Large intestine (tissue), 3 donors: ENCODE measurements at regions not wholly inside any gene's neighbourhood (a gene's known extent, or its start where the extent isn't known, plus 50 kb on each side); places are given as distances from the start of the nearest gene placed in this dataset.

ENCODE experiments used
- DNase-seq, 2 donors: peaks; one replicate each; pipeline versions ENCODE4 v3.0.0 to v3.0.0-alpha.2; 2013
- H3K27ac ChIP-seq: one replicate; pipeline ENCODE4 v1.5.1; 2013; ENCODE audit warnings: low read length
- H3K27me3 ChIP-seq: 2 replicates; pipeline ENCODE4 v1.6.1; 2013; ENCODE audit warnings: low read length; ENCODE audit not compliant: control insufficient read depth, insufficient read depth
- H3K36me3 ChIP-seq: 2 replicates; pipeline ENCODE4 v1.6.1; 2013; ENCODE audit warnings: low read length; ENCODE audit not compliant: control insufficient read depth, insufficient read depth
- H3K4me1 ChIP-seq: one replicate; pipeline ENCODE4 v1.6.1; 2013; ENCODE audit warnings: low read length; ENCODE audit not compliant: control insufficient read depth, insufficient read depth
- H3K4me3 ChIP-seq: one replicate; pipeline ENCODE4 v1.5.1; 2013; ENCODE audit warnings: low read length
- H3K9me3 ChIP-seq: one replicate; pipeline ENCODE4 v1.6.1; 2013; ENCODE audit warnings: mild to moderate bottlenecking, low read depth, low read length, moderate library complexity; ENCODE audit not compliant: control insufficient read depth
- WGBS: methylation state at CpG from one replicate; pipeline ENCODE4 v1.1.5; 2013; ENCODE audit warnings: low lambda C conversion rate; ENCODE audit not compliant: insufficient coverage; 5-methylcytosine and 5-hydroxymethylcytosine counted together

DNA sequence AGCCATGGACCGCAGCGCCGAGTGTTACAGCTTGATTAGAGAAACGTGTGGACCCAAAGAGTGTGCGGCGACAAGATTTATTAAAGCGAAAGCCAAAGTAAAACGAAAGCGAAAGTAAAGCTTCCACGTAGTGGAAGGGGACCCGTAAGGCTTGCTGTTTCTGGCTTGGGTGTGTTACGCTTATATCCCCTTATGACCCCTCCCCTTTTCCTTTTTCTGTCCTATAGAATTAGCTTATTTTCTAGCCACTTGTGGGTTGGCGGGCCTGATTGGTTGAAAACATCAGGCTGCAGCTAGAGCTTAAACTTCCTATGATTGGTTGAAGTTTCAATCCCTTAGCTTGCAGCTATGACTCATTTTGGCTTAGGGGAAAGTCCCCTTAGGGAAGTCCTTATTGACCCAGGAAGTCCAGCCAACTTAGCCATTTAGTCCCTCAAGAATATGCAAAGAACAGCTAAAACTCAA, 969.7 kb downstream of the DCDC2C start:
- no peak for DNase-seq
- WGBS, result 89% methylated on average over 8 of the region's 13 CpGs
- peaks cover 9% of the 10 kb centered on the region for H3K9me3 ChIP-seq
- H3K4me1 ChIP-seq, result no peaks in the 10 kb centered on the region
- H3K36me3 ChIP-seq, result no peaks in the 10 kb centered on the region
- H3K4me3 ChIP-seq, result no peak overlapping the region
- no peaks in the 10 kb centered on the region for H3K27me3 ChIP-seq
- no peak overlapping the region for H3K27ac ChIP-seq

DNA sequence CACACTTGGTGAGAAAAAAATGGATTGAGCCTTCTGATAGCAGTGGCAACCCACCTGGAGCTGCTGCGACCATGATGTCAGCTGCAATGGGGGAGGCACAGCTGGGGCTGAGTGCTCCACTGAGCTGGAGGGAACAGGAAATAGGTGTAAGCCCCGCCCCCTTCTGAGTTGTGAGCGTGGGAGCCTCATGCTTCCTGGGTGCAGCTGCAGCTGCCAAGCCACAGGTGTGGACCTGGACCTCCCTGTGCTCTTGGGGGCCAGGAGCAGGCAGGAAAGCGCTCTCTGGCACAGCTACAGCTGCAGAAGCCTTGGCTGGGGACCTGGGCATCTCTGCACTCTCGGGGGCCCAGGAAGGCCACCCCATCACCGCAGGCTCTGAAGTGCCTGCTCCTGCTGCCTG, 970.6 kb downstream of the DCDC2C start:
- H3K9me3 ChIP-seq, result peaks cover 9% of the 10 kb centered on the region
- H3K4me3 ChIP-seq, result no peak overlapping the region
- DNase-seq, result peak in 1 of 2 donors; percentile 2
- 83% methylated on average over 1 of the region's 6 CpGs for whole genome bisulfite sequencing
- H3K4me1 ChIP-seq, result no peaks in the 10 kb centered on the region
- H3K27ac ChIP-seq, result no peak overlapping the region
- no peaks in the 10 kb centered on the region for H3K27me3 ChIP-seq
- no peaks in the 10 kb centered on the region for H3K36me3 ChIP-seq

DNA sequence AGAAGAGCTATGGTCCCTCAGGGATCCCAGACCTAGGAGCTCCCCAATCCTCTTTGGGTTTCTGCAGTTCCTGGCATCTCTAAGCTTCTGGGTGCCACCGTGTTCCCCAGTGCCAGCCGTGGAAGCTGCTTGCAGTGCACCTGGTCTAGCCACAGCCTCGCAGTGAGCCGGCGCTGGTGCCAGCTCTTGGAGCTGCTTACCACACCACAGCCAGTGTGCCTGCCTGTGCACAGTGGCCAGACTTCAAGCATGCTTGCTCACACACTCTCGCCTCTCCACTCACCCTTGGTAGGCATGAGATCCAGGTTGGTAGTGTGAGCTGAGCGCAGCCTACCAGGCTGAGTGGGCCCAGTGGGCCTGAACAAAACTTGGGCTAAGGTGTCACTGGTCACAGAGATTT, 971.9 kb downstream of the DCDC2C start:
- Histone ChIP-seq H3K4me1 (no peaks in the 10 kb centered on the region), H3K4me3 (no peak overlapping the region), H3K36me3 (no peaks in the 10 kb centered on the region), H3K27me3 (no peaks in the 10 kb centered on the region), H3K27ac (no peak overlapping the region), H3K9me3 (peaks cover 9% of the 10 kb centered on the region)
- DNase-seq, result no peak
- WGBS, result no CpG with 5 or more reads among the region's 7 CpGs

DNA sequence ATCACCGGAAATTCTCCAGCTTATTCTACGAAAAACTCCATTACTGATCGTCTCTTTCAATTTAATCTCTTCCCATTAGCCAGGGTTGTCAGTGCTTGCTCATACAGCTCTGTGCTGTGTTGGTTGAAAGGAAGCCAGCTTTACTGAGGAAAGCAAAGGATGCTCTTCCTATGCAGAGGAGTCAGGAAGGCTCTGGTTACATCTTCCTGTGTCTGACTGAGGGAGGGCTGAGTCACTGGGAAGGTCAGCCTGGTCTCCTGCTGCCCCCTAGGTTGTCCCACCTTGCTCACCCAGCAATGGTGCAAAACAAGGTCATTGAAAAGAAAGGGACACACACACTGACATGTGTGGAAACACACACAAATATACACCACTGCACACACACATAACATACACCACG, 975.6 kb downstream of the DCDC2C start:
- DNase-seq, result no peak
- H3K4me1 ChIP-seq, result no peaks in the 10 kb centered on the region
- no peak overlapping the region for H3K27ac ChIP-seq
- H3K9me3 ChIP-seq, result peaks cover 9% of the 10 kb centered on the region
- no peaks in the 10 kb centered on the region for H3K36me3 ChIP-seq
- WGBS, result 100% methylated on average over 3 of the region's 4 CpGs
- no peaks in the 10 kb centered on the region for H3K27me3 ChIP-seq
- H3K4me3 ChIP-seq, result no peak overlapping the region

DNA sequence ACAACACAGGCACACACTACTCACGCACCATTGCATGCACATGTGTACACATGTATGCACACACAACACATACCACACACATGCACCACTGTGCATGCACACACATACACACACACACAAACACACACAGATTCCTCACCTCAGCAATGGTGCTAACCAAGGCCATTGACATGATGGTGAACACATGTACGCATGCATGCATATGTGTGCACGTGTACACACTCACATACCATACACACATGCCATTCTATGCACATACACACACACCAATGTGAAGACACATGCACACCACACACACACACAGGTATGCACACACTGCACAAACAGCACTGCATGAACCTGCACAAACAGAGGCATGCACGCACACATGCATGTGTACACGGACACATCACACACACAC, 976.0 kb downstream of the DCDC2C start:
- Histone ChIP-seq H3K27me3 (no peaks in the 10 kb centered on the region), H3K4me1 (no peaks in the 10 kb centered on the region), H3K36me3 (no peaks in the 10 kb centered on the region), H3K9me3 (peaks cover 4% of the 10 kb centered on the region), H3K4me3 (no peak overlapping the region), H3K27ac (no peak overlapping the region)
- no CpG with 5 or more reads among the region's 5 CpGs for WGBS
- DNase-seq, result no peak

DNA sequence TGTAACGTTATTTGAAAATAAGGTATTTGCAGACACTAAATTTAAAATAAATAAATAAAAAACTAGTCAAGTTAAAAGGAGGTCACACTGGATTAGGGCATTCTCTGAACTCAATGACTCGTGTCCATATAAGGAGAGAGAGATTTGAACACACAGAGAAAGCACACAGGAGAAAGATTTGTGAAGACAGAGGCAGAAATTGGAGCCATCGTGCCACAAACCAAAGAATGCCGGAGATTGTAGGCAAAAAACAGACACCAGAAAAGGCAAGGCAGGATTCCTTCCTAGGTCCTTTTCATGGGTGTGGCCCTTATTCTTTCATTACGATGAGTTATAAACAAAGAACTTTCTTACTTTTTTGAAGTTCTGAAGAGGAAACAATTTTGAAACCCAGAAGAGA, 981.5 kb downstream of the DCDC2C start:
- Histone ChIP-seq H3K4me3 (no peak overlapping the region), H3K9me3 (no peaks in the 10 kb centered on the region), H3K27ac (no peak overlapping the region), H3K36me3 (no peaks in the 10 kb centered on the region), H3K27me3 (no peaks in the 10 kb centered on the region), H3K4me1 (no peaks in the 10 kb centered on the region)
- no peak for DNase-seq
- WGBS, result 44% methylated on average over 5 of the region's 5 CpGs

DNA sequence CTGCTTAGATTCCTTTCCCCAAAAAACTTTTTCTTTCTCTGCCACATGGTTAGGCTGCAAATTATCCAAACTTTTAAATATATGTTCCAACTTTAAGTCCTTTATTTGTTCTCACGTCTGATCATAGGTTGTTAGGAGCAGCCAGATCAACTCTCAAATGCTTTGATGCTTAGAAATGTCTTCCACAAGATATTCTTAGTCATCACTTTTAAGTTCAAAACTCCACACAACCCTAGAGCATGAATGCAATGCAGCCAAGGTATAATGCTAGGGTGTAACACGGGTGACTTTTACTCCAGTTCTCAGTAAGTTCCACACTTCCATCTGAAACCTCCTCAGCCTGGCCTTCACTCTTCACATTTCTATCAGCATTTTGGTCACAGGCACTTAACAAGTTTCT, 987.5 kb downstream of the DCDC2C start:
- 86% methylated on average over 1 of the region's 2 CpGs for WGBS
- Histone ChIP-seq H3K27me3 (no peaks in the 10 kb centered on the region), H3K4me1 (no peaks in the 10 kb centered on the region), H3K4me3 (no peak overlapping the region), H3K36me3 (no peaks in the 10 kb centered on the region), H3K9me3 (no peaks in the 10 kb centered on the region), H3K27ac (no peak overlapping the region)
- DNase-seq, result no peak

DNA sequence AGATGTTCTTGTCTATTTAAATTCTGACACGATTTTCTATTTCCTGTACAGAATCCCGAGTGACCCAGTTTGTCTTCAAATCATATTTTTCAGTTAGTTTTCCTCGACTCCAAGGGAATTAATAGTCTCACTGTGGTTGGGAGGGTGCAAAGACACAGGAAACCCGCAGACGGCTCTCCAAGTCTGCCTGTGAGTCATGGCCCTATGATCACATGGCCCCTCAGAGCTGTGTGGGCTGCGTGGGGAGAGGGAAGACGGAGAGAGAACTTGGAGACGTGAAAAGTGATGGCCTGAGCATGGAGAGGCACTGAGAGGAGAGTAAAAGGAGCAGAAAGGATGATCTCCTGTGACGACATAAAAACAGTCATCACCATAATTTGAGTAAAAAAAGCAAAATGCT, 989.9 kb downstream of the DCDC2C start:
- Histone ChIP-seq H3K27ac (no peak overlapping the region), H3K36me3 (no peaks in the 10 kb centered on the region), H3K9me3 (no peaks in the 10 kb centered on the region), H3K27me3 (no peaks in the 10 kb centered on the region), H3K4me3 (no peak overlapping the region), H3K4me1 (no peaks in the 10 kb centered on the region)
- DNase-seq, result no peak
- WGBS, result 80% methylated on average over 5 of the region's 9 CpGs

DNA sequence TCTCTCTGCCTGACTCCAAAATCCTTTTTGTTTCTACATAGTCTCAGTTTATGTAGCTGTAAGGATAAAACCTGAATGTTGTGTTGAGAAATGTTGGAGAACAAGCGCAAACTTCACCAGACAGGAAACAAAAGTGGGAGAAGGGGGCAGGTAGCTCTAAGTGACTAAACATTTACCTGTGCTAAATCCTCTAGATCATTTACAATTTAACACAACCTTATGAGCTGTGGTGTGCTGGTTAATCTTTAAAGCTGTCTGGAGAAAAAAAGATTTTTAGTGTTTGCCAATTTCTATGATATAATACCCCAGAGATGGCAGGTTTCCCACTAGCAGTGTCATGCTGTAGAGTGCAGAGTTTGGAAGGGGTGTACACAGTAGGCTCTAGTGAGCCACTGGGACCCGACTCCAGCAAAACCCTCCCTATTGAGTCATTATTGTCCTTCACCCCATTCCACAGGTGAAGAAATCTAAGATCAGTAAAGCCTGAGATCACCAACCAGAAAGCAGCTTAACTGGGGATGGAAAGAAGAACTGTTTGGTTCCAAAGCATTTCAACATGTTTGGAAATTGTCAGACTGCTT, 992.0 kb downstream of the DCDC2C start:
- no CpG with 5 or more reads among the region's 2 CpGs for WGBS
- H3K4me1 ChIP-seq, result no peaks in the 10 kb centered on the region
- no peaks in the 10 kb centered on the region for H3K36me3 ChIP-seq
- H3K27me3 ChIP-seq, result no peaks in the 10 kb centered on the region
- H3K4me3 ChIP-seq, result no peak overlapping the region
- DNase-seq, result no peak
- H3K9me3 ChIP-seq, result no peaks in the 10 kb centered on the region
- H3K27ac ChIP-seq, result no peak overlapping the region

DNA sequence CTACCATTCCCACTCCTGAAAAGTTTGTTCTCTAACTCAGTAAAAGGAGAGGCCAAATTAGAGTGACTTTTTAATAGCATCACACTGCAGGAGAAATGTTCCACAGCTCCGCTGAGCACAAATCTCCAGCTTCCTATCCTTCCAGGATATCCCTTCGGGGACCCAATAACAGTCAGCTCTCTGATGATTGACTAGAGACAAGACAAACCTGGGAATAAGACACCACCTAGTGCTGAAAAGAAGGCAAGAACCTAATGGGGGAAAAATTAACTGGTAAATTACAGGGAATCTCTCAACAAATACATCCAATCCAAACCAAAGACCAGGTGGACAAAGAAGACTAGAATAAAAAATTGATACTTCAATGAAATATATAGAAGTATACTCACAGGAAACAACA, 977.1 kb upstream of the SOX11 start:
- H3K27me3 ChIP-seq, result no peaks in the 10 kb centered on the region
- no peak for DNase-seq
- no peaks in the 10 kb centered on the region for H3K36me3 ChIP-seq
- WGBS, result no CpG with 5 or more reads among the region's 2 CpGs
- no peaks in the 10 kb centered on the region for H3K9me3 ChIP-seq
- H3K4me3 ChIP-seq, result no peak overlapping the region
- no peak overlapping the region for H3K27ac ChIP-seq
- H3K4me1 ChIP-seq, result no peaks in the 10 kb centered on the region

DNA sequence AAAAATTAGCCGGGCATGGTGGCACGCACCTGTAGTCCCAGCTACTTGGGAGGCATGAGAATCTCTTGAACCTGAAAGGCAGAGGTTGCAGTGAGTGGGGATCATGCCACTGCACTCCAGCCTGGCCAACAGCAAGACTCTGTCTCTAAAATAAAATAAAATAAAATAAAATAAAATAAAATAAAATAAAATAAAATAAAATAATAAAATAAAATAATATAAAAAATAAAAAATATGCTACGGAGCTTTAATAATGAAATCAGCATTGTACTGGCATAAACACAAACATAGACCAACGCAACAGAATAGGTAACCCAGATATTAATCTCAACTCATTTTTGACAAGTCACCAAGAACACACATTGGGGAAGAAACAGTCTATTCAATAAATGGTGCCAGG, 973.4 kb upstream of the SOX11 start:
- no peaks in the 10 kb centered on the region for H3K9me3 ChIP-seq
- H3K4me1 ChIP-seq, result no peaks in the 10 kb centered on the region
- no peak overlapping the region for H3K27ac ChIP-seq
- 65% methylated on average over 2 of the region's 4 CpGs for WGBS
- no peaks in the 10 kb centered on the region for H3K27me3 ChIP-seq
- no peaks in the 10 kb centered on the region for H3K36me3 ChIP-seq
- DNase-seq, result no peak
- H3K4me3 ChIP-seq, result no peak overlapping the region
